Keratinocyte (primary cell): ENCODE measurements at regions not wholly inside any gene's neighbourhood (a gene's known extent, or its start where the extent isn't known, plus 50 kb on each side); places are given as distances from the start of the nearest gene placed in this dataset.

Experiments
- DNase-seq: peaks from one replicate; pipeline ENCODE4 v3.0.0-alpha.2; 2011; ENCODE audit warnings: low read depth, missing footprints, low spot score
- FAIRE-seq: peaks from 2 replicates; lab custom pipeline; 2011; peaks lifted over from hg19 to GRCh38; lab: Jason Lieb, UNC
- H2AFZ ChIP-seq: 2 replicates; pipeline ENCODE4 v1.6.0; 2012; ENCODE audit warnings: low read length, control low read depth, inconsistent platforms; ENCODE audit not compliant: control insufficient read depth
- H3K27ac ChIP-seq: 2 replicates; pipeline ENCODE4 v1.5.1; 2011; ENCODE audit warnings: low read length; ENCODE audit not compliant: control insufficient read depth, insufficient read depth
- H3K27me3 ChIP-seq: 3 replicates; pipeline ENCODE4 v1.6.0; 2011; ENCODE audit warnings: low read length; ENCODE audit not compliant: control insufficient read depth, insufficient read depth; ENCODE audit errors: extremely low read depth
- H3K36me3 ChIP-seq, 2 experiments: 2 replicates in 1 of 2; 3 replicates in 1 of 2; pipeline ENCODE4 v1.5.1; 2011; ENCODE audit warnings: low read length in 2 of 2, mild to moderate bottlenecking in 1 of 2; ENCODE audit not compliant: control insufficient read depth in 2 of 2, insufficient read depth in 2 of 2; ENCODE audit errors: extremely low read depth in 1 of 2
- H3K4me1 ChIP-seq: 3 replicates; pipeline ENCODE4 v1.5.1; 2011; ENCODE audit warnings: low read length; ENCODE audit not compliant: control insufficient read depth, insufficient read depth; ENCODE audit errors: extremely low read depth
- H3K4me2 ChIP-seq: 3 replicates; pipeline ENCODE4 v1.6.0; 2011; ENCODE audit warnings: low read depth, low read length; ENCODE audit not compliant: control insufficient read depth, insufficient read depth; ENCODE audit errors: extremely low read depth
- H3K4me3 ChIP-seq, 3 experiments: fragments of 200-600 bp in 1 of 3; sonication (generic) in 1 of 3; 2 replicates in 2 of 3; 3 replicates in 1 of 3; pipeline ENCODE4 v1.5.1; 2011 to 2016; ENCODE audit warnings: low read length in 3 of 3, mild to moderate bottlenecking in 3 of 3, control low read depth in 2 of 3, inconsistent platforms in 1 of 3, low read depth in 1 of 3, mixed read lengths in 1 of 3, mixed run types in 1 of 3, moderate library complexity in 1 of 3; ENCODE audit not compliant: control insufficient read depth in 2 of 3, insufficient read depth in 2 of 3; ENCODE audit errors: extremely low read depth in 1 of 3
- H3K79me2 ChIP-seq: 2 replicates; pipeline ENCODE4 v1.6.0; 2012; ENCODE audit warnings: low read length; ENCODE audit not compliant: control insufficient read depth, insufficient read depth
- H3K9ac ChIP-seq: 3 replicates; pipeline ENCODE4 v1.6.0; 2011; ENCODE audit warnings: low read length; ENCODE audit not compliant: control insufficient read depth, insufficient read depth; ENCODE audit errors: extremely low read depth
- H3K9me1 ChIP-seq: 3 replicates; pipeline ENCODE4 v1.6.0; 2011; ENCODE audit warnings: low read length; ENCODE audit not compliant: control insufficient read depth, insufficient read depth; ENCODE audit errors: extremely low read depth
- H3K9me3 ChIP-seq: 2 replicates; pipeline ENCODE4 v1.5.1; 2012; ENCODE audit warnings: low read depth, low read length; ENCODE audit not compliant: control insufficient read depth
- H4K20me1 ChIP-seq: 3 replicates; pipeline ENCODE4 v1.6.0; 2011; ENCODE audit warnings: low read length; ENCODE audit not compliant: control insufficient read depth, insufficient read depth; ENCODE audit errors: extremely low read depth
- CTCF ChIP-seq, 3 experiments: IDR thresholded peaks in 1 of 3; conservative IDR thresholded peaks in 1 of 3; optimal IDR thresholded peaks in 1 of 3; 2 replicates in 2 of 3; 3 replicates in 1 of 3; pipeline versions ENCODE3 to v1.5.1; 2011; ENCODE audit warnings: low read length in 3 of 3, mild to moderate bottlenecking in 3 of 3, moderate library complexity in 2 of 3, control low read depth in 1 of 3, inconsistent platforms in 1 of 3; ENCODE audit not compliant: insufficient read depth in 2 of 3; ENCODE audit errors: extremely low read depth in 1 of 3
- EZH2 ChIP-seq: IDR thresholded peaks from one replicate; pipeline ENCODE4 v1.6.1; 2012; ENCODE audit warnings: inconsistent platforms, mild to moderate bottlenecking, low read length, moderate library complexity
- dilution Hi-C: fragments of 300-500 bp; cut with MboI; formaldehyde crosslinking; loops from one replicate; pipeline ENCODE4 v1.7.0; 2020; ENCODE audit warnings: low sequenced_read_pairs; ENCODE audit not compliant: extremely low pct_ligation_motif_present

GRCh38 chr13:107332188-107332587, 764.3 kb upstream of the ARGLU1 start:
- H3K27ac ChIP-seq: no peak overlapping the region
- H3K4me1 ChIP-seq: no peaks in the 10 kb centered on the region
- H2AFZ ChIP-seq: no peak overlapping the region
- DNase-seq (no peak), FAIRE-seq (no peak)
- H4K20me1 ChIP-seq: no peaks in the 10 kb centered on the region
- H3K4me2 ChIP-seq: no peak overlapping the region
- dilution Hi-C loops: no loop called here
- no peaks in the 10 kb centered on the region for H3K9me1 ChIP-seq
- H3K79me2 ChIP-seq: no peaks in the 10 kb centered on the region
- H3K4me3 ChIP-seq: no peak overlapping the region
- TF ChIP-seq EZH2 (no peak), CTCF (optimal IDR thresholded peaks at IDR 0.05 in 1 of 3, IDR thresholded peaks at IDR 0.05 in 1 of 3, conservative IDR thresholded peaks at IDR 0.05 in 1 of 3; ENCODE audit: extremely low read depth in 1 of 3, insufficient read depth in 2 of 3, low read length in 3 of 3) (no peak)
- H3K36me3 ChIP-seq: no peaks in the 10 kb centered on the region
- H3K9ac ChIP-seq: no peak overlapping the region
- no peaks in the 10 kb centered on the region for H3K9me3 ChIP-seq
- H3K27me3 ChIP-seq: no peaks in the 10 kb centered on the region

- H3K9ac ChIP-seq: no peak overlapping the region
- H3K4me2 ChIP-seq: no peak overlapping the region
- no peak overlapping the region for H2AFZ ChIP-seq
- H3K79me2 ChIP-seq: no peaks in the 10 kb centered on the region
- no peaks in the 10 kb centered on the region for H3K36me3 ChIP-seq
- H3K4me1 ChIP-seq: no peaks in the 10 kb centered on the region
- H3K4me3 ChIP-seq: no peak overlapping the region
- H4K20me1 ChIP-seq: no peaks in the 10 kb centered on the region
- dilution Hi-C loops: no loop called here
- no peak overlapping the region for H3K27ac ChIP-seq
- H3K9me1 ChIP-seq: no peaks in the 10 kb centered on the region
- H3K9me3 ChIP-seq: no peaks in the 10 kb centered on the region
- FAIRE-seq (no peak), DNase-seq (no peak)
- H3K27me3 ChIP-seq: no peaks in the 10 kb centered on the region
- TF ChIP-seq CTCF (optimal IDR thresholded peaks at IDR 0.05 in 1 of 3, IDR thresholded peaks at IDR 0.05 in 1 of 3, conservative IDR thresholded peaks at IDR 0.05 in 1 of 3; ENCODE audit: extremely low read depth in 1 of 3, insufficient read depth in 2 of 3, low read length in 3 of 3): no peak
- no peak for TF ChIP-seq EZH2
Observed at GRCh38 chr13:107331359-107331758, 763.4 kb upstream of the ARGLU1 start.
